Suppressor macrophage (primary cell): ENCODE measurements at regions not wholly inside any gene's neighbourhood (a gene's known extent, or its start where the extent isn't known, plus 50 kb on each side); places are given as distances from the start of the nearest gene placed in this dataset.
A peak's percentile ranks its signal among the peaks of the same experiment; 100 is the strongest.

ENCODE experiments used
- DNase-seq, 4 experiments: peaks; one replicate each; pipeline ENCODE4 v3.0.0-alpha.2; 2020 to 2022

- DNase-seq: no peak
Observed at GRCh38 chr18:5632041-5632440, 88.2 kb upstream of the EPB41L3 start.

- no peak for DNase-seq
Observed at GRCh38 chr18:5630900-5631413, 87.2 kb upstream of the EPB41L3 start.

- peak; percentile 63 to 88 (median 72) for DNase-seq
Observed at GRCh38 chr18:5630057-5630899, 86.5 kb upstream of the EPB41L3 start.

- peak; percentile 49 to 71 (median 54) for DNase-seq
Observed at GRCh38 chr18:5628512-5629255, 84.9 kb upstream of the EPB41L3 start.

- DNase-seq: no peak
Observed at GRCh38 chr18:5627776-5628511, 84.1 kb upstream of the EPB41L3 start.

GRCh38 chr18:5626130-5626880 is 82.5 kb upstream of the EPB41L3 start:
- DNase-seq: peak in 2 of 4 experiments; percentile 33 to 41

GRCh38 chr18:5625076-5625475 is 81.3 kb upstream of the EPB41L3 start:
- no peak for DNase-seq

GRCh38 chr18:5622905-5623304 is 79.1 kb upstream of the EPB41L3 start:
- no peak for DNase-seq

- DNase-seq: peak in 2 of 4 experiments; percentile 22 to 23
Observed at GRCh38 chr18:5620289-5620688, 76.5 kb upstream of the EPB41L3 start.

- DNase-seq: no peak
Observed at GRCh38 chr18:5619376-5619775, 75.6 kb upstream of the EPB41L3 start.

- no peak for DNase-seq
Observed at GRCh38 chr18:5618047-5618688, 74.4 kb upstream of the EPB41L3 start.

- DNase-seq: no peak
Observed at GRCh38 chr18:5611221-5611620, 67.4 kb upstream of the EPB41L3 start.

GRCh38 chr18:5608846-5609245 is 65.0 kb upstream of the EPB41L3 start:
- DNase-seq: no peak

GRCh38 chr18:5606951-5607350 is 63.2 kb upstream of the EPB41L3 start:
- DNase-seq: peak; percentile 17 to 58 (median 52)

- DNase-seq: peak in 1 of 4 experiments; percentile 21
Observed at GRCh38 chr18:5604778-5605177, 61.0 kb upstream of the EPB41L3 start.

GRCh38 chr18:5603153-5603552 is 59.4 kb upstream of the EPB41L3 start:
- no peak for DNase-seq

- DNase-seq: no peak
Observed at GRCh38 chr18:5601188-5601624, 57.4 kb upstream of the EPB41L3 start.

GRCh38 chr18:5600378-5601071 is 56.7 kb upstream of the EPB41L3 start:
- DNase-seq: peak in 3 of 4 experiments; percentile 15 to 70 (median 63)

- DNase-seq: no peak
Observed at GRCh38 chr18:5596585-5596984, 52.8 kb upstream of the EPB41L3 start.
